CD4-positive, alpha-beta T cell treated with Interleukin-6 for 4 hours (primary cell): ENCODE measurements at regions not wholly inside any gene's neighbourhood (a gene's known extent, or its start where the extent isn't known, plus 50 kb on each side); places are given as distances from the start of the nearest gene placed in this dataset.

Experiments used
- DNase-seq: peaks from one replicate; pipeline ENCODE4 v3.0.0-alpha.2; 2020; ENCODE audit warnings: mixed read lengths

DNA sequence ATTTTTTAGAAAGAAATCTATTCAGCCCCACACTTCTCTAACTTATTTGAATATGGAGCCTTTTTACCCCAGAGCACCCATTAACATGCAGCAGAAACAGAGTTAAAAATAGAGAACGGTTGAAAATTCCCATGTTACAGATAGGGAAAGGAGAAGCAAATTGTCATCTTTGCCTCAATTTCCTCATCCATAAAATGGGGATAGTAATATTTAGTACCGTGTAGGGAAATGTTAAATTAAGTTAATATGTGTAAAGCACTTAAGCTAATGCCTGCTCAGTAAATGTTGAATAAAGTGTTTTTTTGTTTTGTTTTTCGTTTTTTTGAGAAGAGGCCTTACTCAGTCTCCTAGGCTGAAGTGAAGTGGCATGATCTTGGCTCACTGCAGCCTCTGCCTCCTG is 50.3 kb downstream of the NAV1 start:
- DNase-seq: no peak

DNA sequence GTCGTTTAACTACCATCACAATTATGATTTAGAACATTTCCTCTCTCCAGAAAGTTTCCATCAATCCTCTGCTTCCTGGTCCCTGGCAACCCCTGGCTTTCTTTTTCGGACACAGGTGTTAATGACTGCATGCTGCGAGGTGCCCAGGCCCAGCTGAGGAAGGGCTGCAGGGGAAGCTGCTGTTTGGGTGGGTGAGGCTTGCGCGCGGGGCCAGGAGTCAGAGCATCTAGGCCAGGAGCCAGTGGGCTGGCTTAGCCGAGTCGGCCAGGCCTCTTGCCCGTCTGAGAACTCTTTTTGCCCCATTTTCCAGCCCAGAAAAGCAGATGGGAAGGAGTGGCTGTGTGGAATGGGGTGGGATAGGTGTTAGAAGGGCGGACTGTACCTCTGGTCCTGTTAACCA is 51.5 kb downstream of the NAV1 start:
- DNase-seq: no peak

DNA sequence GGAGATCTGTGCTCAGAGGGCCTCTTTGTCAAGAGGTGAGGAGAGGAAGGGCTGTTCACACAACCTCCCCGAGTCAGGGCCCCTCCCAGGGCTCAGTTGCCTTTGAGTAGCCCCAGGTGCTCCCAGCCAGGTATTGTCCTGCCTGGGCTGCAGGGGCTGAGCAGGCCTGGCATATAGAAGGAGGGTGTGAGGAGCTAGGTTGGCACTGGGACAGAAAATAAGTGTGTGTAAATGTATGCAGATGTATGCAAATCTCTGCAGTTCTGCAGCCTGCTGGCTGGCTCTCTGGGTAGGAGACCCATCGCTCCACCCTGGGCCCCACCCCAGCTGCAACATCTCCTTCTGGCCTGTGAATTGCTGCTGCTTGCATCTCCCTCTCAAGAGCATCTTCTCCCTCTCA is 52.4 kb downstream of the NAV1 start:
- DNase-seq: no peak

DNA sequence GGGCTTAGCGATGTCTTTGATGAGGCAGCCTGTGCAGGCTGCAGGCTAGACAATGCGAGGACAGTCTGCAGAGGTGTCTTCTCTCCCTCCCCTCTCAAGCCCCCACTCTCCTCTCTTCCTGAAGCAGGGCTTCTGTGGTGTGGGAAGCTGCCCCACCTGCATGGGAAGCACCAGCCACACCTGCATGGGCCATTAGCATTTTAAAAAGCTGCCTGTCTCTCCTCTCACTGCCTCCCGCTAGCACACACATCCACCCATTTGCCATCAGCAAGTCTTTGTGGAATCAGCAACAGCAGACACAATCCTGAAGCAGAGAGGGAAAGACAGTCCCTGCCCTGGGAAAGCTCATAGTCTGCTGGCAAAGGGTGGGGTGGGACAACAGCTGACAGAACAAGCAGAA is 53.1 kb downstream of the NAV1 start:
- DNase-seq: no peak

DNA sequence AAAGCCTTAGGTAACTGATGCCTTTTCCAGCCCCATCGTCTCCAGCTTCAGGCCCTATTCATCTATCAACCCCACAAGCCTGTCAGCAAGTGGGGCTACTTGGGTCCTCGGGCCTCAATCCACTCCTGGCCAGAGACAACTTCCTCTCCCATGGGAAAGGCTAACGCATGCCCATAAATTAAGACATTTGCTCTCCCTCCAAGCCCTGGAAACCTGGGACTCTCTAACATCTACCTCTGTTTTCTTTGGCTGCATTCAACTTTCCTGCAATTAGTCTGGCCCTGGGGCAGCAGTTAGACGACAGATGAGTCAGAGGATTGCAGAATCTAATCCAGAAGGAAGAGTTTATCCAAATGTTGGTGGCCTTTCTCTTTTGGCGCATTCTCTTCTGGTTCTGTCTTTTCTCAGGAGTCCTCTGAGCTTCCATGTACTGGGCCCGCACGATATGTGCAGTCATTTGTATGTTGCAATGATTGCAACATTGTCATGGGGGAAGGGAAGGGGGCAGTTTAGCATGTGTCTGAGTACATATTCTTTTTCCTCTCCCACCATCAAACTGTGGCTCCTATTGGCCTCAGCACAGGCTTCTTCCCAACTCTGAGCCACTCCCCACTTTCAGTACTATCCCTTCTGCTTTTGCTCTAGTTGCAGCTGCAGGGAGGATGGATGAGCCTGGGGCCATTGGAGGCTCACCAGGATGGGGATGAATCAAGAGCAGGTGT is 54.4 kb downstream of the NAV1 start:
- DNase-seq: no peak

DNA sequence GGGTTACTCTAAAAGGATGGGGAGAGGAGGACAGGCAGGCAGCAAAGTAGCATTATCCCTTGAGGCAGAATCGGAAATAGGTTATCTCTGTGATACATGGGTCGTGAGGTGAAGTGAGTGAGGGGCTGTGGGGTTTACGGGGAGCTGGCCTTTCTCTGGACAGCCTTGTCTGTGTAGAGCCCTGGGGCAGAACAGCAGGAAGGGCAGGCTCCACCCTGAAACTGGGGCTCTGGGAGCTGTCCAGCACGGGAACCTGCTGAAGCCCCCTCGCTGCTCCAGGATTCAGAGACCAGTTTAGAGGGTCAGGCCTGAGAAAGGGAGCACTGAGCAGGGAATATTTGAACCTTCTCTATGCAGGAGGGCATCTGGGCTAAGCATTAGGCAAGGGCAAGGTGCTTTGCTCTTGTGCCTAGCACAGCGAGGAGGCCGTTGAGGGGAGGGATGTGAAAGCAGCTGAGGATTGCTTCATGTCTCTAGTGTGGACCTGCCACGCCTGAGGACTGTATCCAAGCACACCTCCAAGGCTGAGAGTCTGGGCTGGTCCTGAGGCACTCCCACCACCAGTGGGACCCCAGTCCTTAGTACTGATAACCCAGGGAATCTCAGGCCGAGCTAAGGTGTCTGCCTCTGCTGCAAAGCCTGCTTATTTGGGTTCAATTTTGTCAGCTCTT is 55.8 kb downstream of the NAV1 start:
- no peak for DNase-seq

DNA sequence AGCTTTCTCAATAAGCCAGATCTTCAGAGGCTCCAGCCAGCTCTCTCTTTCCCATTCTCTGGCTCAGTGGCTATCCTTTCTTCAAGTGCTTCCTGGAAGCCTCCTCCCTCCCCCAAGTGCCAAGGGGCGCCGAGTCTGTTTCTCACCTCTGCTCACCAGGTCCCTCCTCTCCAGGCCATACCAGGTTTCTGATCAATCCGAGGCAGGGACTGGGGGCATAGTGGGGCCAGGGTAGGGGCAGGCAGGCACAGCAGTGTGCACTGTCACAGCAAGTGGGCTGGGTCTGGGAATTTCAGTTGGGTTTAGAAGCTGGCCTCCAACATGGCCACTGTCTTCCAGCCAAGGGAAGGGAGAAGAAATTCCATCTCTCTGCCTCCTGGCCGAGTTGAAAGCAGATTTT is 56.5 kb downstream of the NAV1 start:
- no peak for DNase-seq

DNA sequence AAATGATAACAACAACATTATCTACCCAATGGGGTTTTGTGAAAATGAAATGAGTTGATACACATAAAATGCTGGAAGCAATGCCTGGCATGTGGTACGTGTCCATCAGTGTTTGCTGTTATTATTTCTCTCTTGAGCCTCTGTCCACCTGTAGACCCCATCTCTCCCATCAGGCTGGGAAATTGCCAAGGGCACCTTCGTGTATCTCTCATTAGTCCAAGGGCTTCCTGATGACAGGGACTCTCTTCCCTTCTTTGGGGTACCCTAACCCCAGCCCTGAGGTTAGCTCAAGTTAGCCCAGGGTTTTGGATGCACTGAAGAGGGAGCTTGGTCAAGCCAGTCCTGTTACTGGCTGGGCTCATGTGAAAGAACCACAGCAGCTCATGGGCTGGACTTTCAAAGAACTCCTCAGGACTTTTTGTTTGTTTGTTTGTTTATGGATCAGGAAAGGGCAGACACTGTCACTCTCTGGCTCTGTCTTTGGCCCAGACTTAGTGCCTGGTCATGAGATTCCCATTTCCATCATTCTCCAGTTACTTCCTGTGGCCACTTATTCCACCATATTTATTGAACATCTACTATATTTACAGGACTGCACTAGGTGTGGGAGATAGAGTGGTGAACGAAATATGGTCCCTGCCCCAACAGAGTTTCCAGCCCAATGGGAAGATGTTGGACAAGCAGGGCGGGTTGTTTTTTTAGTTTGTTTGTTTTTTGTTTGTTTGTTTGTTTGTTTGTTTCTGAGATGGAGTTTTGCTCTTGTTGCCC is 57.4 kb downstream of the NAV1 start:
- DNase-seq: no peak

DNA sequence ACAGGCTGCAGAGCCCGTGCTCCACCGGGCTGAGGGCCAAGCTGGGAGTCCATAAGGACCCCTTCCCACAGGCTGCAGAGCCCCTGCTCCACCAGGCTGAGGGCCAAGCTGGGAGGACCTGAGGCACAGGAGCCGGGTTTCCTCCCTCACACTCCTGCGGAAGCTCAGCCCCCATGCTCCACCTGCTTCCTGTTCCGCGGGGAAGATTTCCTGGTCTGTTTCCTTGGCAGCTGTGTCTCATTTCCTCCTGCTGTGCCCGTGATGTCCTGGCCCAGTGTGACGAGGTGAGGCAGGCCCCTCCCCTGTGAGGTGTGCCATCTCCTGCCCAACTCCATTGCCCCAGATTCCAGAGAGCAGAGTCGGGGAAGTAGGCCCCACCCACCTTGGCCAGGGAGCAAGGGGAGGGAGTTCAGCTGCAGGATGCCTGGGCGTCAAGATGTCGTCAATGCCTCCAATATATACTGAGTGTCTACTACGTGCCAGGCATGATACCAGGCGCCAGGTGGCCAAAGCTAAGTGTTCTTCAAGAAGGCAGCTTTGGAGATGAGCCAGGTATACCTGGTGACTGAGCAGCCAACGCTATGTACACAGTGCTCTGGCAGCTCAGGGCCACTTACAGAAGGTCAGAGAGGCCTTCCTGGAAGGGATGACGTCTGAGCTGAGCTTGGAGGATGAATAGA is 58.8 kb downstream of the NAV1 start:
- no peak for DNase-seq

DNA sequence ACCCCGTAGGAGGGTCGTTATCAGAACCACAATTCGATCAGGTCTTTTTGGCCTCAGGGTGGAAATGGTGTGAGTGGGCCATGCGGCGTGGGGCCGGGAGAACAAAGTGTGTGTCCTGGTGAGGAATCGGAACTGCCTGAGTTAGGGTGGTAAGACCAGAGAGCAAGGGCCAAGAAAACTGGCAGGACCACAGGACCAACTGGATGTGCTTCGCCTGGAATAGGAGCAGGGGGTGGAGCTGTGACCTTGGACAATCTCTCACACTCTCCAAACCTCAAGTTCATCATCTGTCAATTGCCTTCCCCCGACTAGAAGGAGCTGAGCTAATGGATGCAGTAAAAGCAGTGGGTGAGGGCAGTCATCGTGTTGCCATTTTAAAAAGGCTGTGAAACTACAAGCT is 59.5 kb downstream of the NAV1 start:
- DNase-seq: no peak

DNA sequence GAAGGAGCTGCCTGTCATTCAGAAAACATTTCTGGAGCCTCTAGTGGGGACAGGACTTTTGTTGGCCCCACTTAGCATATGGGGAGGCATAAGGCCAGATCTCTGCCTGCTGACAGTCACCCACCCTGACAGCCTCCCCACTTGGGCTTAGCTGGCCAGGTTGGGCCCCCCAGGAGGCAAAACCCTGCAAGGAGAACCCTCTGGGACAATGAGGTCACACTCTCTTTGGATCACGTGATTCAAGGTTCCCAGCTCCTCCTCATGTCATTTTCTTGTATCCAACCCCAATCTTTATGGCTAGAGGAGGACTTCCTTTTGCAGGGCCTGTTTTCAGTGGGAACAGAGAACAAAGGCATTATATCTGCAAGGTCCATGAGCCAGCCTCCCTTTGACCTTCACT is 60.0 kb downstream of the NAV1 start:
- DNase-seq: no peak

DNA sequence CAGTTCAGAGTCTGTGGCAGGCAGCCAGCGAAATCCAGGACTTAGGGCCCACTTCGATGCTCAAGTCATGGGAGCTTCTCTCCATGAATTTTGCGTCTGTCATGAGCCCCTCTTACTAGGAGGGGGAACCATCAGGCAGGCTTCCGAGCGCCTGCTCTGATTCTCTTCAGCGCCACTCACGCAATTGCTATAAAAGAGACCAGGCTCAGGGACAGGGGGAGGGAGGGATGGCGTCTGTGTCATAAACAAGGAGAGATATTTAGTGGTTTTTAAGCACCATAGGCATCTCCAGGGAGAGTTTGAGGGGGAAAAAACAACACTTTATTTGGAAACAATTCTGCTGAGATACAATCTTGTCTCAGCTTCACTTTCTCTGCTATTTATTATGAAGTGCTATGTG is 60.6 kb downstream of the NAV1 start:
- no peak for DNase-seq

DNA sequence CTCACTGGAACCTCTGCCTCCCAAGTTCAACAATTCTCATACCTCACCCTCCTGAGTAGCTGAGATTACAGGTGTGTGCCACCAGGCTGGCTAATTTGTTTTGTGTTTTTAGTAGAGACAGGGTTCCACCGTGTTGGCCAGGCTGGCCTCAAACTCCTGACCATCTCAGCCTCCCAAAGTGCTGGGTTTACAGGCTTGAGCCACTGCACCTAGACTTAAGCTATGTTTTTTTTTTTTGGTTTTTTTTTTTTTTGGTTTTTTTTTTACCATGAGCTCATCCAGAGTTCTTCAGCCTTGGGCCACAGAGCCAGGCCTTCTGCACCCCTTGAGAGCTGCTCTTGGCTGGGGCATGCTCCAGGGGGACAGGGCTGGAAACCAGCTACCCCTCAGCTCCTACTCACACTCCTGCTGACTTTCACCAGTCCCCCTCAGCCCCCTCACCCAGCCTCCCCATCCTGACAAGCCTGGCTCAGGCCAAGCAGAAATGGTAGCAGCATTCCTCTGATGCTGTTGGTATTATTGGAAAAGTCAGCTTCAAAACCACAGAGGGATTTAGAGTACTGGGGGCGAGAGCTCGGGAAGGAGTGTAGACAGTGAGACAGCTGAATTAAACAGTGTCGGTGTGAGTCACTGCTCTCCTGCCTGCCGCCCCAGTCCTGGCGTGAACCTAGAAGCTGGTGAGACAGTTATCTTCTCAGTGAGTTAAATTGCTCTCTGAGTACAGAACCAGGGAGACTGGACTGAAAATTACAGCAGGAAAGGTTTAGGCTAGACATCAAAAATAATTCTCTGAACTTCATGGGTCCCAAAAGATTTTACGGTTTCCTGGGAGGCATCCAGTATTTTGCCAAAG is 63.7 kb downstream of the NAV1 start:
- no peak for DNase-seq

DNA sequence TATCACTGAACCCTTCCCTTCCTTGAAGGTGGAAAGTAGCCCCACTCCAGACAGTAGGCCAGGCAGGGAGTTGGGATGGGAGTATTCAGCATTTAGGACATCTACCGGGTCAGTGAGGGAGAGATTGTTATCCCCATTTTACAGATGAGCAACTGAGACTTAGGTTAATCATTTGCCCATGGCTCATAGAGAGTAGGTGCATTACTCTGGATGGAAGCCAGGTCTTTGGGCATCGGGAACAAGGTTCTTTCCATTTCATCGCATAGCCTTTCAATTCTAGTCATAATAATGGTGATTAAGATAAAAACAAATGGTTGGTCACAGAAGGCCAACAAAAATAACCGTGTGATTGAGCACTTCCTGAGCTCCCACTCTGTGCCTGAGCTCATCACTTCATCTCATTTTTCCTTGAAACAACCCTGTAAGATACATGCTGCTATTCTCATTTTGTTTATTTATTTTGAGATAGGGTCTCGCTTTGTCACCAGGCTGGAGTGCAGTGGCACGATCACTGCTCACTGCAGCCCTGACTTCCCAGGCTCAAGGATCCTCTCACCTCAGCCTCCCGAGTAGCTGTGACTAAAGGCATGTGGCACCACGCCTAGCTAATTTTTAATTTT is 64.8 kb downstream of the NAV1 start:
- no peak for DNase-seq

DNA sequence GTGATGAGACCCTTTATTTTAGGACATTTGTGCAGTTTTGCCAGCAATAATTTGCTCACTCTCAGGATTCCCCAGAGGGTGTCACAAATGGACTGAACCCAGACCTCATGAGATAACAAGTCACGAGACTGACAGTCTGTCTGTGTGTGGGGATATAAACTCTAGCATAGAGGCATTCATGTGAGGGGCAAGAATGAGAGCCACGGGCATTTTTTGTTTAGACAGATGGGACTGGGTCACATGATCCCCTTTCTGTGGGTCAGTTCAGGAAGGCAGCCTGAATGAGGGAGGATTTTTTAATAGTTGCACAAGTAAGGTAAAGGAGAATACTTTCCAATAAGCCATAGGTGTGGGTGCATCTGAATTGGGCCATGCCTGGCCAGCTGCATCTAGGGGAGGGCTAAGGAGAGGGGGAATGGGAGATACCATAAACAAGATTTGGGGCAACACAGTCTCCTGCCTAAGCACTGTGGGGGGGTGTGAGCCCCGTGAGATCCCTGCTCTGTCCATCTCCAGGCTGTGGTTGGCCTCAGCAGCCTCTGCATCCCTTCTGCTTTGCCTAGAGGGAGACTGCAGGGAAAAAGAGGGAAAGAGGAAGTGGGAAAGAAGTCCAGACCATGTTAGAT is 66.6 kb downstream of the NAV1 start:
- DNase-seq: no peak

DNA sequence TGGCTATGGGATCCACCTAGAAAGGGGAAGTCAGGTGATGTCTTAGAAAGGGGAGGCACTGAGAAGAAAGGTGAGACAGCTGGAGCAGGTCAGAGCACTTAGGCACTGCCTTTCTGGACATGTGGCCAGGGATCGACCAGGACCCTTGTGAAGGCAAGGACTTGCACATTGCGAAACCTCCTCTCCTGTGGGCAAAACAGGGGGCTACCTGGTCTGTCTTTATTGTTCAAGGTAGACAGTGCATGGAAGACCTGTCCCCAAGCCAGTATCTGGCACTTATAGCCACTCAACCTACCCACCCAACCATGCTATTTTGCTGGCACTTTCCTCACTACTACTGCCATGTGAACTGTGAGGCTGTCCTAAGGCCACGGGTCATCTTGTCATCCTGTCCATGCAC is 67.2 kb downstream of the NAV1 start:
- DNase-seq: no peak

DNA sequence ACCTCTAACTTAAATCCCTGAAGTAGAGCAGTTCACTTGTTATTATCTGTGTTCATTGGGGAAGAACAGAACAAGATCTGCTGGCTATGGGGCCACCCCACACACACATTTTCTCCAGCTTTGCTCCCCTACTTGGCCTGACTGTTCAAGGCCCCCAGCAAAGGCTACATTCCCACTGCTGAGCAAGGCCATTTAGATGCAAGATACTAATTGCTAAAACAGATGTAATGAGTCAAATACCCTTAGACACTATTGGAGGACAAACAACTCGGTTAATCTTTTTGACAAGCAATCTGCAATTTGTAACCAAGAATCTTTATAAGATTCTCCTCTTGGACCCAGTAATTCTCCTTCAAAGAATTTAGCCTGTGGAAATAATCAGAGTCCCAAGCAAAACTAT is 67.7 kb downstream of the NAV1 start:
- no peak for DNase-seq

DNA sequence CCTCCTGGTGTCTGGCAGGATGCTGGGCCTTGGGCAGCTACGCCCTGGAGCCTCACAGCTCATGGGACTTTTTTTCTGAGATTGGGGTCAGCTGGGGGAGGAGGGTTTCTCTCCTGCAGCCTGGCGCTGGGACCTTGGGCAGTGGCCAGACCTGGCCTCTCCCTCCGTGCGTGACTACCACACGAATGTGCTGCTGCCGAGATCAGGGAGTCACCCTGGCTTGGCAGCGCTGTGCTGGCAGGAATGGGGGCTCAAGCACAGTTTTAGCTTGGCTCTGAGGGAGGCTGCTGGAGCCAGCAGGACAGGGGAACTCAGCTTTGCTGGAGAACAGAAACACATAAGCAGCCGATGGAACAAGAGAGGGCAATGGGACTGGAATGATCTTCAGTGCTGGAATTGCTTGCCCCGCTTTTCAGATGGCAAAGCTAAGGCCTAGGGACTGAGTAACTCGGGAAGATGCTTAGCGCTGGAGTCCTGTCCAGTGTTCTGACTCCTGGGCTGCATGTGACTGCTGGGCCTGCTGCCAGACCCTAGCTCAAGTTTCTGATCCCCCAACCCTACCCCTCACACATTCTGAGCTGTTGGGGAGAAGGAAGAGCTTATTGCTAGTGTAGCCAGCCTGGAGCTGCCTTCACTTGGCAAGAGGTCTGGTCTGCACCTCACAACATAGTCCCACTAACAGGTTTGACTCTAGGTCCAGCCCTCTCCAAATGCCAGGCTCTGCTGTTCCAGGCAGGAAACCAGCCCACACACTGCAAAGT is 69.9 kb downstream of the NAV1 start:
- DNase-seq: no peak

DNA sequence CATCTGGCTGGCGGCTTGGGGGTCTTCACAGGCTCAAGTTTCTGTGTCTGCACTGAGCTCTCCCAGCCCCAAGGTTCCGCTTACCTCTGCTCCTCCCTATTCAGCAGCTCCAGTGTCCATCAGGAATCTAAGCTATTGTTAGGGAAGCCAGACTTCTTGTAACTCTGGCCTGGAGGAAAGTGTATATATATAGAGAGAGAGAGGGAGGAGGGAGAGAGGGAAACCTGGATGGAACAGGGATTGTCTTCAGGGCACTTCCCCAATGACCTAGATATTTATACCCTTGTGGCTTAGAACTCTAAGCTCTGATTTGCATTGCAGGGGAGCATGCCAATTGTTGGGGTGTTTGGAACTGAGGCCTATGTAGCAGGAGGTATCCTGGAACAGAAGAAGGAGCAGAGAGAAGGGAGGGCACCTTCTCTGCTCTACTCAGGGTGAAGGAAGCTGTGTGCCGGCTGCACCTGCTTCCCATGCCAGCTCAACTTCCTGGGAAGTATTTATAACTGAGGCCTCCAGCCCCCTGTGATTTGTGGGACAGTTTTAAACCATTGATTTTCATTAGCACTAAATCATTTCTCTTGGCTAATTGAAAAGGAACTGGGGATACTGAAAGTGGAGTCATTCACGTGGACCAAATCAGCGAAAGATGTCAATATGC is 70.9 kb downstream of the NAV1 start:
- DNase-seq: no peak

DNA sequence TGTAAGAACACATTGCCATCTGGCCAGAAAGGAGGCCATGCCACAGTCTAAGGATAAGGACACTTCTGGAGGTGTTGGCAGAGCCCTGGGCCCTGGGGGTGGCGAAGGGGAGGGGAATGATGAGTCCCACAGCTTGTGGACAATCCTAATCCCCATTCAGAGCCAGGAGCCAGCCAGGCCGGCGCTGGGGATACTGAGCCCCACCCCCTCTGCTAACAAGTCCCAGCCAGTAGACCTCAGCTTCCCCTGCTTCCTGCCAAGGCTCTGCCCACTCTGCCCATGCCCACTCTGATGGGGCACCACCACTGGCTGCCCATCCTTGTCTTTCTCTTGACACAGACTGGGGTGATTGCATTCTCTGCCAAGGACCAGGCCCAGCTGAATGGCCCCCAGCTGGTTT is 71.9 kb downstream of the NAV1 start:
- no peak for DNase-seq
